ENCODE measurements at regions not wholly inside any gene's neighbourhood (a gene's known extent, or its start where the extent isn't known, plus 50 kb on each side); places are given as distances from the start of the nearest gene placed in this dataset.

GRCh38 chr5:1706428-1706827 lies 93.2 kb downstream of the MRPL36 start:
- DNase-seq (ENCODE audit: low read depth) = no peak

- no peak for DNase-seq (ENCODE audit: low read depth)
Observed at GRCh38 chr5:1706021-1706420, 93.6 kb downstream of the MRPL36 start.

- DNase-seq (ENCODE audit: low read depth) = no peak
Observed at GRCh38 chr5:1704676-1705075, 95.0 kb downstream of the MRPL36 start.

- DNase-seq (ENCODE audit: low read depth) = no peak
Observed at GRCh38 chr5:1704266-1704665, 95.4 kb downstream of the MRPL36 start.

- no peak for DNase-seq (ENCODE audit: low read depth)
Observed at GRCh38 chr5:1703352-1704050, 96.1 kb downstream of the MRPL36 start.

- no peak for DNase-seq (ENCODE audit: low read depth)
Observed at GRCh38 chr5:1702318-1702717, 97.3 kb downstream of the MRPL36 start.

- no peak for DNase-seq (ENCODE audit: low read depth)
Observed at GRCh38 chr5:1701884-1702283, 97.8 kb downstream of the MRPL36 start.

GRCh38 chr5:1701216-1701864 lies 98.3 kb downstream of the MRPL36 start:
- no peak for DNase-seq (ENCODE audit: low read depth)

- DNase-seq (ENCODE audit: low read depth) = no peak
Observed at GRCh38 chr5:1699394-1699793, 100.2 kb downstream of the MRPL36 start.

GRCh38 chr5:1698589-1699316 lies 100.9 kb downstream of the MRPL36 start:
- no peak for DNase-seq (ENCODE audit: low read depth)

- DNase-seq (ENCODE audit: low read depth) = no peak
Observed at GRCh38 chr5:1692381-1692780, 107.3 kb downstream of the MRPL36 start.

GRCh38 chr5:1687301-1687970 lies 112.2 kb downstream of the MRPL36 start:
- DNase-seq (ENCODE audit: low read depth) = no peak

- no peak for DNase-seq (ENCODE audit: low read depth)
Observed at GRCh38 chr5:1686016-1686802, 113.4 kb downstream of the MRPL36 start.

GRCh38 chr5:1685066-1685465 lies 114.6 kb downstream of the MRPL36 start:
- no peak for DNase-seq (ENCODE audit: low read depth)

- DNase-seq (ENCODE audit: low read depth) = no peak
Observed at GRCh38 chr5:1681955-1682354, 117.7 kb downstream of the MRPL36 start.

GRCh38 chr5:1673042-1673677 lies 126.5 kb downstream of the MRPL36 start:
- DNase-seq (ENCODE audit: low read depth) = no peak

- no peak for DNase-seq (ENCODE audit: low read depth)
Observed at GRCh38 chr5:1672396-1672795, 127.2 kb downstream of the MRPL36 start.

- DNase-seq (ENCODE audit: low read depth) = no peak
Observed at GRCh38 chr5:1671351-1671750, 128.3 kb downstream of the MRPL36 start.

GRCh38 chr5:1670351-1670750 lies 129.3 kb downstream of the MRPL36 start:
- DNase-seq (ENCODE audit: low read depth) = no peak

- no peak for DNase-seq (ENCODE audit: low read depth)
Observed at GRCh38 chr5:1669276-1670155, 130.1 kb downstream of the MRPL36 start.
